Colonic mucosa (tissue), 4 donors: ENCODE measurements at regions not wholly inside any gene's neighbourhood (a gene's known extent, or its start where the extent isn't known, plus 50 kb on each side); places are given as distances from the start of the nearest gene placed in this dataset.

Source experiments
- DNase-seq: peaks from one replicate; pipeline ENCODE4 v3.0.0-alpha.2; 2020
- H3K27ac ChIP-seq: fragments of 200-600 bp; one replicate; pipeline ENCODE4 v1.8.0; 2021
- H3K27me3 ChIP-seq: fragments of 200-600 bp; one replicate; pipeline ENCODE4 v1.8.0; 2021
- H3K36me3 ChIP-seq: fragments of 200-600 bp; one replicate; pipeline ENCODE4 v1.8.0; 2021
- H3K4me1 ChIP-seq: fragments of 200-600 bp; one replicate; pipeline ENCODE4 v1.8.0; 2021; ENCODE audit warnings: mild to moderate bottlenecking
- H3K4me3 ChIP-seq: fragments of 200-600 bp; one replicate; pipeline ENCODE4 v1.8.0; 2021
- H3K9ac ChIP-seq, 2 donors: one replicate each; pipeline ENCODE4 v1.7.0; 2013; ENCODE audit warnings: control low read depth in 2 of 2, low read depth in 2 of 2, low read length in 2 of 2
- H3K9me3 ChIP-seq: fragments of 200-600 bp; one replicate; pipeline ENCODE4 v1.8.0; 2021
- CTCF ChIP-seq: fragments of 200-600 bp; IDR thresholded peaks from one replicate; pipeline ENCODE4 v1.8.0; 2022; ENCODE audit warnings: antibody characterized with exemption, mild to moderate bottlenecking
- intact Hi-C: fragments of 100-400 bp; cut with DNase I; formaldehyde crosslinking; loops from one replicate; pipeline ENCODE4 v1.14.1; 2022
- donor health status: healthy.
- donor health status: DM: no; HTN: no; CAD: no.
- donor health status: DM: no; HTN: no; CAD: no.

GRCh38 chr18:71194438-71194837, 905.6 kb downstream of the SOCS6 start:
- TF ChIP-seq CTCF = no peak

GRCh38 chr18:71189581-71189980, 900.7 kb downstream of the SOCS6 start:
- no peak for TF ChIP-seq CTCF
- H3K4me1 ChIP-seq = no peaks in the 10 kb centered on the region
- no peak overlapping the region for H3K9ac ChIP-seq
- DNase-seq = no peak
- no peak overlapping the region for H3K27ac ChIP-seq
- no peak overlapping the region for H3K4me3 ChIP-seq
- H3K27me3 ChIP-seq = no peaks in the 10 kb centered on the region
- H3K9me3 ChIP-seq = no peaks in the 10 kb centered on the region
- H3K36me3 ChIP-seq = no peaks in the 10 kb centered on the region
- intact Hi-C loops = no loop called here

More at GRCh38 chr18:71194438-71194837, 905.6 kb downstream of the SOCS6 start:
- no peaks in the 10 kb centered on the region for H3K27me3 ChIP-seq
- no peaks in the 10 kb centered on the region for H3K36me3 ChIP-seq
- H3K4me1 ChIP-seq = no peaks in the 10 kb centered on the region
- no peak overlapping the region for H3K9ac ChIP-seq
- H3K9me3 ChIP-seq = no peaks in the 10 kb centered on the region
- H3K4me3 ChIP-seq = no peak overlapping the region
- H3K27ac ChIP-seq = no peak overlapping the region
- intact Hi-C loops = no loop called here
- no peak for DNase-seq

- Histone ChIP-seq H3K9me3 (no peaks in the 10 kb centered on the region), H3K36me3 (no peaks in the 10 kb centered on the region), H3K4me3 (no peak overlapping the region), H3K27ac (no peak overlapping the region), H3K4me1 (no peaks in the 10 kb centered on the region), H3K9ac (no peak overlapping the region), H3K27me3 (no peaks in the 10 kb centered on the region)
- no peak for TF ChIP-seq CTCF
- DNase-seq = no peak
- intact Hi-C loops = no loop called here
Observed at GRCh38 chr18:71168557-71169145, 879.8 kb downstream of the SOCS6 start.

- TF ChIP-seq CTCF = no peak
- H3K27ac ChIP-seq = no peak overlapping the region
Observed at GRCh38 chr18:71136487-71136886, 847.6 kb downstream of the SOCS6 start.

GRCh38 chr18:71134122-71134521, 845.3 kb downstream of the SOCS6 start:
- intact Hi-C loops = no loop called here
- Histone ChIP-seq H3K36me3 (no peaks in the 10 kb centered on the region), H3K4me3 (no peak overlapping the region), H3K27ac (no peak overlapping the region), H3K27me3 (no peaks in the 10 kb centered on the region), H3K9ac (no peak overlapping the region), H3K4me1 (no peaks in the 10 kb centered on the region), H3K9me3 (no peaks in the 10 kb centered on the region)
- no peak for TF ChIP-seq CTCF
- no peak for DNase-seq

More at GRCh38 chr18:71136487-71136886, 847.6 kb downstream of the SOCS6 start:
- Histone ChIP-seq H3K4me1 (no peaks in the 10 kb centered on the region), H3K9me3 (no peaks in the 10 kb centered on the region), H3K4me3 (no peak overlapping the region), H3K36me3 (no peaks in the 10 kb centered on the region), H3K9ac (no peak overlapping the region), H3K27me3 (no peaks in the 10 kb centered on the region)
- no peak for DNase-seq
- intact Hi-C loops = no loop called here
